HG03103 (cell line): ENCODE measurements at regions not wholly inside any gene's neighbourhood (a gene's known extent, or its start where the extent isn't known, plus 50 kb on each side); places are given as distances from the start of the nearest gene placed in this dataset.
"Not testable (repeated sequence)": the region's sequence is repeated elsewhere in the genome, so short reads cannot be mapped to it uniquely, and the experiment has no call there.

Experiments used
- ATAC-seq: cut with Tn5 transposase; IDR thresholded peaks from one replicate; pipeline ENCODE4 v1.9.1; 2021; ENCODE audit warnings: low read depth; ENCODE audit not compliant: unreplicated experiment

- ATAC-seq, result no peak
Measured at GRCh38 chr3:157921811-157922210, 184.4 kb downstream of the SHOX2 start.

GRCh38 chr3:157920822-157921700, 185.2 kb downstream of the SHOX2 start:
- no peak for ATAC-seq

- ATAC-seq, result no peak
Measured at GRCh38 chr3:157919319-157919887, 186.8 kb downstream of the SHOX2 start.

GRCh38 chr3:157918402-157918801, 187.8 kb downstream of the SHOX2 start:
- ATAC-seq, result no peak

- ATAC-seq, result no peak
Measured at GRCh38 chr3:157916672-157917071, 189.5 kb downstream of the SHOX2 start.

GRCh38 chr3:157914882-157915281, 191.3 kb downstream of the SHOX2 start:
- ATAC-seq, result no peak

GRCh38 chr3:157913741-157914150, 192.5 kb downstream of the SHOX2 start:
- ATAC-seq, result no peak

- no peak for ATAC-seq
Measured at GRCh38 chr3:157912514-157913451, 193.4 kb downstream of the SHOX2 start.

- no peak for ATAC-seq
Measured at GRCh38 chr3:157906627-157907026, 199.6 kb downstream of the SHOX2 start.

- no peak for ATAC-seq
Measured at GRCh38 chr3:157905885-157906284, 200.3 kb downstream of the SHOX2 start.

- not testable (repeated sequence) for ATAC-seq
Measured at GRCh38 chr3:157902680-157903079, 203.5 kb downstream of the SHOX2 start.

GRCh38 chr3:157888040-157888439, 218.2 kb downstream of the SHOX2 start:
- no peak for ATAC-seq

- no peak for ATAC-seq
Measured at GRCh38 chr3:157876556-157876955, 229.7 kb downstream of the SHOX2 start.

GRCh38 chr3:157872902-157873301, 233.3 kb downstream of the SHOX2 start:
- no peak for ATAC-seq

GRCh38 chr3:157871838-157872460, 234.3 kb downstream of the SHOX2 start:
- no peak for ATAC-seq

GRCh38 chr3:157871248-157871647, 235.0 kb downstream of the SHOX2 start:
- no peak for ATAC-seq

GRCh38 chr3:157868946-157869345, 237.3 kb downstream of the SHOX2 start:
- no peak for ATAC-seq

GRCh38 chr3:157868196-157868595, 238.0 kb downstream of the SHOX2 start:
- ATAC-seq, result no peak

- peak; percentile 93 for ATAC-seq
Measured at GRCh38 chr3:157865352-157866000, 240.7 kb downstream of the SHOX2 start.
